HK-2 (cell line): ENCODE measurements at regions not wholly inside any gene's neighbourhood (a gene's known extent, or its start where the extent isn't known, plus 50 kb on each side); places are given as distances from the start of the nearest gene placed in this dataset.

Experiments
- DNase-seq: peaks from one replicate; pipeline ENCODE4 v3.0.0-alpha.2; 2018; ENCODE audit not compliant: unreplicated experiment

DNA sequence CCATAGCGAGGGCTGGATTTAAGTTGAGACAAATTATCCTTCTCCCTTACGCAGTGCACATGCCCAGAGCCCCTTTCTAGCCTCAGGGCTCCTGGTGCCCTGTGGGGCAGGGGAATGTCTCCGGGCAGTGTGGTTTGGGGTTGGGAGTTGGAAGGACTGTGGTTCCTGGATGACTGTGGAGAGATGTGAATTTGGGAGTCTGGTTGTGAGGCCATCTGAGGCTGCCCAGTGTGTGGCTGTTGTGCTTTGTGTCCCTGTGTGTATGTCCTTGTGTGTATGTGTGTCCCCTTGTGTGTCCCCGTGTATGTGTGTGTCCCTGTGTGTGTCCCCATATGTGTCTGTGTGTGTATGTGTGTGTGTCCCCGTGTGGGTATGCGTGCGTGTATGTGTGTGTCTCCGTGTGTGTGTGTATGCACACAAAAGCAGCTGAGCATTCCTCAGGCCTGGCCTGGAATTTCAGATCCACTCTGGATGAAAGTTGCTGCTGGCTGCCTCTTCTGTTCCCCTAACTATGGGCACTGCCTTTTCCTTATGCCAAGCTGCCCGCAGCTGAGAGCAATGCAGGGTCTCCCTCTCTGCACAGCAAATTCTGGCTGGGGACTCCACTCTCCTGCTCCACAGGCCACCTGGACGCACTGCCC is 65.4 kb downstream of the UBIAD1 start:
- no peak for DNase-seq

DNA sequence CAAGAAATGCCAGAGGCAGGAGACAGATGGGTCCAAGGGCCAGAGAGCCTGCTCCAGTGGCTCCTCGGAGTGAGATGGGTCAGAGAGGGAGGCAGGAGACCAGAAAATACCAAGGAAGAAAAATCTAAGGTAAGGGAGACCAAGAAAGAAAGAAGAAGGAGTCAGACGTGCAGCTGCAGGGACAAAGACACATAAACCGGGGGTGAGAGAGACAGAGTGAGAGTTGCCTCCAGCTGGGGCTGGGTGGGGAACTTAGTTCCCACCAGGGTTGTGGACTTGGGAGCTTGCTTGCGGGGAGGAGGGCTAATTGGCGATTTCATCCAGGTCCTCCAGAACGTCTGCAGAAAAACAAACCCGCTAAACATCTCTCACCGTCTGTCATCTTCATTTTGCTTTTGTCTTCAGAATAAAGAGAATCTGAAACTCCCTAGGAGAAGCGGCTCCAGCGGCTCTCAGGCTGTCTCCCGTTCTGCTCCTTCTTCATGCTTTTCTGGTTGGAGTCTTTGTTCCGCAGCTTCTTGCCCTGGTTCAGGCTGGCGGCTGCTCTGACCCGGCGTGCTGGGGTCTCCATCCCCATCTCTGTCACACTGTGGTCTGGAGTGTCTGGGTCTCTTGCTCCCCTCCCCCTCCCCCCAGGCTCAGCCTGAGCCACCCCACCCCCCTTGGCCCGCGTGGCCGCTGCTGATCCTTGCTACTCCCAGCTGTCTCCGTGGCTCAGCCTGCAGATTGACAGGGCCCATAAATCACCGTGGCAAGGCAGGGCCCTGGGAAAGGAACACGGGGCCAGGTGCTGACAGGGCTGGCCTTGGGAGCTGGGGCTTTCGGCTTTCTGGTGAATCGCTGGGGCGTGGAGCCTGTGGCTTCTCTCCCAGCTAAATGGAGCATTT is 66.6 kb downstream of the UBIAD1 start:
- DNase-seq: peak; percentile 58

DNA sequence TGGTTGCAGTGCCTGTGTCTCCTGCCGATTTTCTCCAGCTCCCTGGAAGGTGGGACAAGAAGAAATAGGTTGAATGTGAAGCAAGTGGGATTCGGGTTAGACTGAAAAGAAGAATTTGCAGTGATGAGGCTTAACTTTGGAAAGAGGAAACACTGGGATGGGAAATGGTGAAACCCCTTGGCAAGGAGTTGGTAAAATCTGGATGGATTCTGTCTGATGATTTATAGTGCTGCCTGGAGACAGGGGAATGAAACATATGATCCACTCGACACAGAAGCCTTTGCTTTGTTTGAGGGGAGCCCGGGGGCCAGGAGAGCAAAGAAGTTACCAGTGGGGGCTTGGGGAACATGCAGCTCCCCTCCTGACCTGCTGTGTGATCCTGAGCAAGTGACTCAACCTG is 67.2 kb downstream of the UBIAD1 start:
- no peak for DNase-seq

DNA sequence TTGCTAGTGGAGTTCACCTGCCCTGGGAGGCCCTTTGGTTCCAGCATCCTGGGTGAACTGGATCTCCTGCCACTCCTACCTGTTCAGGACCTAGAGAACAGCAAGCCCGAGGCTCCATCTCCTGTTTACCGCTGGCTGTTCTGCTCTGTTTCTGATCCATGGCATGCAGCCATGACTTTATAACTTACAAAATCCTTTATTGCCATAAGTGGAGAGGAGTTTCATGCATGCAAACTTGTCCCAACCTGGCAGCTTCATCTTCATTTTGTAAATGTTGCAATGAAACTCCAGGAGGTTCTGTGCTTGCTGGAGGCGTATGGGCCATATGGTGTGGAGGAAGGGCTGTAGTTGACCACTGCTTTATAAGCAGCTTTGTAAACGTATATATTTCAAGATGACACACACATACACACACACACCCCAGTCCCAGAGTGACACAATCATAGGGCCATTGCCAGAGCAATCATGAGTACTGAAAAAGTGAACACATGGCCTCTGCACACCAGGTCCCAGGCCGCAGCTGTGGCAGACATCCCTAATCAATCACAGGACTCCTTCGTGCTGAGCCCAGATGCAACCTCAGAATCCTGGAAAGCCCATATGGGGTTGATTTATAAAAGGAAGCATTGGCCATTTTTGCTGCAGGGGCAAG is 69.0 kb downstream of the UBIAD1 start:
- no peak for DNase-seq

DNA sequence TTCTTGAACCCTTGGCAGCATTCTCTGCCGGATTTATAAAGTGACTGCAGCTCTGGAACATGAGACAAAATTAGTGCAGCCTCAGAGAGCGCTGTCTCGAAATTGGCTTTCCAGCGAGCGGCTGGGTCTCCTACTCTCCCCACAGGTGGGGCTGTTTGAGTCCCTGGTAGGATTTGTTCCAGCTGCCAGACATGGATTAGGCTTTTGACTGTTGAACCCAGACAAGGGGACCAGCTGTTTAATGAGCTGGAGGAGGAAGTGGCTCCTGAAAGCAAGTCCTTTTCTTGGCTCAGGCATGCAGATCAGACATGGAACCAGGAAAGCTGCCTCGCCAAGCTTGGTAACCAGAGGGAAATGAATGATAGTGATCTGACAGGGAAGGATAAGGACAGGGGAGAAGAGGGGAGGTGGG is 69.6 kb downstream of the UBIAD1 start:
- DNase-seq: no peak

DNA sequence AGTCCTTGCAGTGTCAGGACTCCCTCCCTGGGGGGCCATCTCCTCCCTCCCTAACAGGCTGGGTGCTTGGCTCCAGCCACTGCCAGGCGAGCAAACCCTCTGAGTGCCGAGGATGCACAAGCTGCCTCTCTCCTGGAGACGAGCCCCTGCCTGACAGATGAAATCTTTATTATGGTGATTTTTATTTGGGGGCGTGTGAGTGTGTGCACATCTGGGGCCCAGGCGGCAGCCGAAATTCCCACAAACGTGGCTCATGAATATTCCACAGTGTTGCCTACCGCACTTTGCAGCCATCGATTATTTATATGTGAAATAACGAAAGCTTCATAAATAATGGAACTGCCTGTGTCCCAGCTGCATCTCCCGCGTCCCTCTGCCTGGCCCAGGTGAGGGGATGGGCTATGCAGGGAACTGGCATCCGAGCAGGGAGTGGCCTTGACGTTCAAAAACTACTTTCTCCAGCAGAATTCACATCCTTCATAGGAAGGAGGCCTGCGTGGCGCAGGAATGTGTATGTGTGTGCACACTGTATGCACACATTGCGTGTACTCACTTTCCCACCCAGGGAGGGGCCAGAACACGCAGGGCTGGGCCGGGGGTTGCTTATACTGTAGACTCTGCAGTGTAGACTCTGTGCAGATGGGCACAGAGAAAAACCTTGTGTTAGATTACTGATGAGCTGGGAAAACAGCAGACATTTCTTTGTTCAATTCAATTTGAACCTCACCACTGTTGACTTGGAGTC is 73.1 kb downstream of the UBIAD1 start:
- no peak for DNase-seq

DNA sequence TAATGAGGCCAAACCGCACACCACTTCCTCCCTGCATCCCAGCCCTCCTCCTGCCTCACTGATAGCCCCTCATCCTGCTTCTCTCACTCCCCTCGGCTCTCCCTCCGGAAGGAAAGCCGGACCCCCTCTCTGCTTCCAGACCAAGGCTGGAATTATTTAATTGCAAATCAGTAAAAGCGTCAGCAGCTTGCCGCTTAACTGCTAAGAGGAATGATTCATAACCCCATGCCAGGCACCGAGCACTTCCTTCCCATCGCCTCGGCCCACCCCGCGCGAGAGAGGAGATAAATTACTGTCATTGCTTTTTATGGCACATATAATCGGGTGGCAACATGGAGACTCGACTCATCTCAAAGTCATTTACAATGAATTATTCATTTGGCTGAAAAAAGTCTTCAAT is 77.3 kb downstream of the UBIAD1 start:
- DNase-seq: no peak

DNA sequence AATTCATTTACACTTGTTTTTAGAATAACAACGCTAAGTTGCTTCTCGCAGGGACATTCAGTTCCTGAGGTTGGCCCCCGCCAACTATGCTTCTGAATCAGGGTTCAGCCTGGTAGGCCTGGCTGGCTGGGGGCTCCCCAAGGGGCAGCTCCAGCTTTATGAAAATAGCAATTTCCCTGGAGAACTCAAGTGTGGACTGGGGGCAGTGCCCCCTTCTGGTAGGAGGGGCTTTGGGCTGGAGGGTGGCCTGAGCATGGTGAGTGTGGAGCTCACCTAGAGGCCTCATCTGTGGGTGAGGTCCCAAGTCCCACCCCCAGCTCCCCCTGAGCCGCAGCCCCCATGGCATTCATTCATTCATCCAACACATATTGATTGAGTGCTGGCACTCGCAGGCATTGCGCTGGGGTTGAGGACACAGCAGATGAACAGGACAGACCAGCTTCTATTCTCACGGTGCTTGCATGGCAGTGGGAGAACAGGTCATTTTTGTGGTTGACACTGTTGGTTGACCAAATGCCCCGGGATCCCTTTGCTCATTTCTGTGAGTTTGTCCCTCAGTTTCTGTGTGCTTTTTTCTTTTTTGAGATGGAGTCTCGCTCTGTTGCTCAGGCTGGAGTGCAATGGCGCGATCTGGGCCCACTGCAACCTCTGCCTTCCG is 79.2 kb downstream of the UBIAD1 start:
- DNase-seq: no peak

DNA sequence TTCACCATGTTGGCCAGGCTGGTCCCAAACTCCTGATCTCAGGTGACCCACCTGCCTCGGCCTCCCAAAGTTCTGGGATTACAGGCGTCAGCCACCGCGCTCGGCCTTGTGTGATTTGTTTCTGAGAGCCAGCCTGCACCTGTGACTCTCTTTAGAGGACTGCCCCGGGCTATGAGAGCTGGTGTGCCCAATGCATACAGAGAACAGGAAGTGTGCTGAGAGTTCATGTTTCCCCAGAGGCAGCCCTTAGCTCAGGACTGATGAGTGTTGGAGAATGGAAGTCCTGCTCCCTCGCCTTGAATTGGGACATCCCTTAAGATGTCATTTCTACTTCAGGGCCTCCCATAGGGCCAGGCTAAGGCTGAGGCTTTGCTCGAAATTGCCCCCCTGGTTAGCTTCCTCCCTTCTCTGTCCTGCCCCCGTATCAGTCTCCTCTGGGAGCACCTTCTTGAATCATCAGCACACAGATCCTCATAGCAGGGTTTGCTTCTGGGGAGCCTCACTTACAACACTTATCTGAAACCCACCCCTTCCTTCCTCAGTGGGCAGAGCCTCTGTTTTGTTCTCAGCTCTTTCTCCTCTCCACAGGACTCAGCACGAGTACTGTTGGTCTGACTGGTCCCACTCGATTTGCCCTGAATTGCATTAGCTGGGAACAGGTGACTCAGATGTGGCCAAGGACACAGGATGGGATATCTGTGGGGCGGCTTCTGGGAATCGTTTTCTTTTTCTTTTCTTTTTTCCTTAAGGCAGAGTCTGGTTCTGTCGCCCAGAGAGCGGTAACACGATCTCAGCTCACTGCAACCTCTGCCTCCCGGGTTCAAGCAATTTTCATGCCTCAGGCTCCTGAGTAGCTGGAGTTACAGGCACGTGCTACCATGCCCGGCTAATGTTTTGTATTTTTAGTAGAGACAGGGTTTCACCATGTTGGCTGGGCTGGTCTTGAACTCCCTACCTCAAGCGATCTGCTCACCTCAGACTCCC is 80.1 kb downstream of the UBIAD1 start:
- DNase-seq: no peak

DNA sequence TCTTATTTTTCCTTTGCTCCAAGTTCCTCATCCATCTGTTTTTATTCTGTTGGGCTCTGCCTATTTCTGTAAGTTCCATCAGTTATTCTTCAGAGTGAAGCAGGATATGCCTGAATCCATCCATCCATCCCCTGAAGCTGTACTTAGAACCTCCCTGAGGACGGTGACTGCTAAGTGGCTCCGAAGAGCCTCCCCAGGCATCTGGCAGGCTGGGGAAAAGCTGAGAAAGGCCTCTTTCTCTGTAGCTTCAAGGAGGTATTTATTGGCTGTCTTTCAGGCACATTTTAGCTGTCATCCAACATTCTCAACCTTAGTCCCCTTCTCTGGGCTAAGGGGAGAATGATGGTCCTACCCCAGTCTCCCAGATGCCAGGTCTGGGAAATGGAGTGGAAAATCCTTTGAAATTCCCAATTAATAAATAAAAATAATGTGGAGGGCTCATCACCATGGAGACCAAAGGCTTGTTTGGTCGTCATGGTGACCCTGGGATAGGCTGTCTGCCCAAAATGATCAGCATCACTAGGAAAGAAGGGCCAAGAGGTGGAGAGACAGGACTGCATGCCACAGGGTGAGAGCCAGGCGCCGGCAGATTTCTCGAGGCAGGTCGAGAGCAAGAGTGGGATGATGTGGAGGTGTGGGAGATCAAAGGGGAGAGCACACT is 82.0 kb downstream of the UBIAD1 start:
- DNase-seq: no peak

DNA sequence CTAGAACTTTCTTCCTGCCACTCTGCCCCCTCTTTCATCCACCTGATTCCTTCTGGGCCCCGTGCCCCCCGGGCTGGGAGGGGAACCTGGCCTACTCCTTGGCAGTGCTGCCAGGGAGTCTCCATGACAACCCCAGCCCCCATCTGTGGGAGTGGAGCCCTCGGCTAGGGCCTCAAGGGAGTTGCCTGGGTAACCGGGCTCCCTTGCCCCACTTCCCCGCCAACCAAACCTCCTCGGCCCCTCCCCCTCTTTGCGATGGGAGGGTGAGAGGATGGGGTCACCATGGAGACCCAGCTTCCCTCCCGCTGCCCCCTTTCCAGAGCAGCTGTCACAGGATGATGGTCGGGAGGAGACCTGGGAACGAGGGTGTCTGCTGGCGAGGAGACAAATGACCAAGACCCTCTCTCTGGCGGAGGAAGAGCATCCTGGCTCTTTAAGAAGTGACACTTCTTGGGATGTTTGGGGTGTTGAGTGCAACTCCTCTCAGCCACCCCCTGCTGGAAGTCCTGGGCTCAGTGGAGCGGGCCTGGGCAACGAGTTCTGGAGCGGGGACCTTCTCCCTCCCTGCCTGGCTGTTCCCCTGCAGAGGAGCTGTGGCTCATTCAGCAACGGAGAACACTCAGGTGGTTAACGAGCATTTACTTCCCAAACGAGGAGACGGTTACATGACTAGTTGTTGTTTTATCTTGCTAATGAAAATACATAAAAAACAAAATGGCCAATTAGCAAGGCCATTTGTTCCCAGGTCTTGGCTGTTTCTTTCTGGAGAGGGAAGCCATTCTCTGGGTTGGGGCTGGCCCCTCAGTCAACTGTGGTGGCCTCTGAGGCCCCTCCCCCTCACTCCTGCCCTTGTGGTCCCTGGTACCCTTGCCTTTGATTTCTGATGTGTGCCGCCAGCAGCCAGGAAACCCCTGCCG is 82.8 kb downstream of the UBIAD1 start:
- DNase-seq: no peak

DNA sequence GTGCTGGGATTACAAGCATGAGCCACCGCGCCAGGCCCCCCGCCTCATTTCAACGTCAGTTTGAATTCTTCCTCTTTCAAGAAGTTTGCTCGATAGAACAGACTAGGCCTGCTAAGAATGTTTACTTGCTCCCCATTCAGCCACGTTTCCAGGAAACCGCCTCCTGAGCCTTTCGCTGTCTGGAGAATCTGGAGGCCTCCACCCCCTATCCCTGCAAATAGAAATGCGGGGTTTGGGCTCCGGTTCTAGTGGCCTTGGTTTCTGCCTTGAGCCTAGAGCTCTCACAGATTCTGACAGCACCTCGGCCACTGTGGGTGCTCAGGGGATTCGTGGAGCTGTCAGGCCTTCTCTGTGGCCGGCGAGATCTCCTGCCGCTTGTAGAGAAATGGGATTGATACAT is 84.3 kb downstream of the UBIAD1 start:
- DNase-seq: no peak

DNA sequence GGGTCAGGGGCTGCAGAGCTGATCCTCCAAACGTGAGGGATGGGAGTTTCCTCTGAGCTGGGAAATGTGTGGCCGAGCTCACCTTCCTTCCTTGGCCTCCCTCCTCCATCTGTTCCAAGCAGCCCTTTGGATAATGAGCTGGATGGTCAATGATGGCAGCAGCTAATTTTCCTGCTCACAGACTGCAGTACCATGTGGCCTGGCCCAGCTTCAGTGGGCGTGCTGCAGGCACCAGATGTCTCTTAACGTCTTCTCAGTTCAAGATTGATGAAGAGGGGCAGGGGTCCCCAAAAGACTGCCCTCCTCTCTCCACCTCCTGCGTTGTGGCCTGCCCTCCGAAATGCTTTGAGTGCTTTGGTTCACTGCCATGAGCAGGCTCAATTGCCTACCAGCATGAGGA is 86.0 kb downstream of the UBIAD1 start:
- DNase-seq: no peak

DNA sequence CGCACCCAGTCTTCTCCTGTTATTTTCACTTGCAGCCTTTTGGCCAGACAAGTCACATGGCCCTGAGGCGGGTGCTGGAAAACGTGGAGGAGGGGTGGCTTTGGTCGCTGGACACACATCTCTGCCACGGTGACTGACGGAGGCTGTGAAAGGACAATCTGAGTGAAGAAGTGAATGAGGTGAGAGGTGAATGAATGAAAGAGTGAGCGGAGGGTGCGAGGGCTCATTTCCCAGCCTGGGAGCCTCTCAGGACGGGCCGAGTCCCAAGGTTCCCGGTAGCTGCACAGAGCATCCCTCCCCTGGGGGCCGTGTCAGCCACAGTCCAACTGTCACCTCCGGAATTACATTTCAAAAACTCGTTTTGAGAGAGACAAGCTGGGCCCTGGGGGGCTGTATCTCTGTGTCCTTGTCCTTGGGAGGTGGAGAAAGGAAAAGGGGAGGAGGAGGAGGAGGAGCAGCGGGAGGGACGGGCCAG is 89.6 kb downstream of the UBIAD1 start:
- DNase-seq: no peak

DNA sequence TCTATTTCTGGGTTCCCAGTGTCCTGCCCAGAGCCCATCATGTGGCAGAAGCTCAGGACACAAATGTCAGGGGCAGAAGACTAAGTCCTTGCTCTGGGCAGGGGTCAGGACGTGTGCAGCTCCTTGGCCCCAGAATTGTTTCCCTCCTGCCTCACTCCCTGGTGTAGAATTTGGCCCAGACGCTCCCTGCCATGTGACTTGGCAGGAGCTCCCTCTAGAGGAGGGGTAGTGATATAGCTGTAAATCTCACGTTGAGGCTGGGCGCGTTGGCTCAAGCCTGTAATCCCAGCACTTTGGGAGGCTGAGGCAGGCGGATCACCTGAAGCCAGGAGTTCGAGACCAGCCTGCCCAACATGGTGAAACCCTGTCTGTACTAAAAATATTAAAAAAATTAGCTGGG is 91.2 kb downstream of the UBIAD1 start:
- DNase-seq: no peak

DNA sequence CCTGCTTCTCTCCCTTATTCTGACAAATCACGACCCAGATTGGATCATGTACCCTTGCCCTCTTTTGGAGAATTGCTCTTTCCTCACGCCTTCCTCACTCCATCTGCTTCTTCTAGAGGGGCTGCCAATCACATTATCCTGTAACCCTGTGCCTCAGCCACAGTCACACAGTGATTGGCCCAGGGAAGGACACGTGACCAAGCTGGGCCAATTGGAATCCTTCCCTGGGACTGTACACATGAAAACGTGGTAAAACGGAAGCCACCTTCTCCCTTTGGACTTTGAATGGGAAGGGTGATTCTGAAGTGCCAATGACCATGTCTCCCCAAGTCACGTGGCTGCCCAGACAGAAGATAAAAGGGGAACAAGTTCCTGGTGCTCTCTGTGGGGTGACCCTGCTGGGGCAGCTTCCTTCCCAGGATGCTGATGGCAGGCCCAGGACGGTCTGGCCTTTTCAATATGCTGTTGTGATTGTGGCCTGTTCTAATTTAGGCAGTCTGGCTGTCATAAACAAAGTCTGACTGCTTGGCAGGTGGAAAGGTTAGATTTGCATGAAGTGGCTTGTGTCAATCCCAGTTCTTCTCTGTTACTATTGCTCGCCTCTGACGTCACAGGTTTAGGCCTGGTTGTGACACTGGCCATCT is 92.9 kb downstream of the UBIAD1 start:
- DNase-seq: no peak

DNA sequence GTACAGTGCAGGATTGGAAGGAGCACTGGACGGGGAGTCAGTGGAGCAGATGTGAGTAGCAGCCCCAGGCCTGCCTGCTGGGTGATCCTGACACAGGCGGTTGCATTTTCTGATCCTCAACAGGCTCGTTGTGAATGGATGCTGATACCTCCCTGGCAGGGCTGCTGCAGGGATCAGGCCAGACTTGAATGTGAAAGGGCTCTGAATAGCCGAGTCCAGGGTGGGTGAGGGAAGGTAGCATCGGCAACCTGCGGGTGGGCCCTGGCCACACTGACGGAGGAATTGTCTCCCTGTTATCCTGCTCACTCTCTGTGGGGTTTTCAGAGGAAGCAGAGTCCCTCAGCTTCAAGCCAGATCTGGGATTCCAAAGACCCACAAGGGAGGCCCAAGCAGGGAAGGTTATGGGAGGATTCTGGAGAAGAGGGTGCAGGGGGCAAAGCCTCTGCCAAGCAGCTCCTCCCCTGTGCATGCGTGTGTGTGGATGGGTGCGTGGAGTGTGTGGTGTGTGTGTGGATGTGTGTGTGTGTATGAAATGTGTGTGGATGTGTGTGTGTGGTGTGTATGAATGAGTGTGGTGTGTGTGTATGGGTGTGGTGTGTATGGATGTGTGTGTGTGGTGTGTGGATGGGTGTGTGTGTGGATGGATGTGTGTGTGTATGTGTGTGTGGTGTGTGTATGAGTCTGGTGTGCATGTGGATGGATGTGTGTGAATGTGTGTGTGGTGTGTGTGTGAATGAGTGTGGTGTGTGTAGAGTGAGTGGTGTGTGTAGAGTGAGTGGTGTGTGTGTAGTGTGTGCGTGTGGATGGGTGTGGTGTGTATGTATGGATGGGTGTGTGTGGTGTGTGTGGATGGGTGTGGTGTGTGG is 100.3 kb downstream of the UBIAD1 start:
- DNase-seq: no peak
